ENCODE measurements at regions not wholly inside any gene's neighbourhood (a gene's known extent, or its start where the extent isn't known, plus 50 kb on each side); places are given as distances from the start of the nearest gene placed in this dataset.

DNA sequence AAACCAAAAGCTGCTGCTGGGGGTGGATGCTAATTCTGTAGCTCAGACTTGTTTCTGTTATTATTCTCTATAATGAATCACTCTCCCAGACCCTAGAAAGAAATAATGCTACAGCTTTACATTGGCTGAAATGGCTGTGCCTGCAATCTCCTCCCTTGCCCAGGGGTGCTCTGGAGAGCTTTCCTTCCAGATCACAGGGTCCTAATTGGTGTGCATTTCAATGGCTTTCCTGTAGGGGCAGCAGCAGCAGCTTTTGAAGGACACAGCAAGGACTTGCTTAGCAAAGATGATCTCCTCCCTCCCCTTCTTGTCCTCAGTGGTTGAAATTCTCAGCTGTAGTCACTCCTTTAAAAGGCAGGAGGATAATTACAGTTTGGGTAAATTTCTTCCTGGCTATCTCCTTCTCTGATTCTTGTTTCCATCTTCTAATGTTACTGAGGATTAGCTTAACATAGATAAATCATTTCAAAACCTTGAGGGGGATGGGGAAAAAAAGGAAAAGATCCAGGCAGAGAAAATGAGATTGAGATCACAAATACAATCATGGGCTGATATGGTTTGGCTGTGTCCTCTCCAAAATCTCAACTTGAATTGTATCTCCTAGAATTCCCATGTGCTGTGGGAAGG, 120.2 kb upstream of the CTTNBP2 start:
- Histone ChIP-seq H3K79me2 (ENCODE audit: low read length) (no peaks in the 10 kb centered on the region), H3K9me2 (replicated peaks; ENCODE audit: insufficient read depth, low read length) (no peaks in the 10 kb centered on the region), H3K4me3 (ENCODE audit: low read length) (no peak overlapping the region), H3K9ac (ENCODE audit: low read length) (no peak overlapping the region), H3K9me3 (replicated peaks; ENCODE audit: insufficient read depth, low read length) (no peaks in the 10 kb centered on the region), H3K36me3 (replicated peaks; ENCODE audit: insufficient read depth, low read length) (no peaks in the 10 kb centered on the region), H3F3A (ENCODE audit: insufficient read depth, low read length) (no peaks in the 10 kb centered on the region), H4K20me1 (ENCODE audit: insufficient read depth, low read length) (no peaks in the 10 kb centered on the region), H3K27ac (ENCODE audit: low read length) (no peak overlapping the region), H3K4me1 (ENCODE audit: low read length) (no peaks in the 10 kb centered on the region), H3K4me2 (ENCODE audit: low read depth, low read length) (no peak overlapping the region), H3K27me3 (replicated peaks; ENCODE audit: insufficient read depth, low read length) (no peaks in the 10 kb centered on the region), H2AFZ (ENCODE audit: low read length) (no peak overlapping the region)
- peak; percentile 65 for DNase-seq
- TF ChIP-seq EZH2phosphoT487 (IDR thresholded peaks at IDR 0.05; ENCODE audit: low read length): no peak
- TF ChIP-seq, protein P1, sequence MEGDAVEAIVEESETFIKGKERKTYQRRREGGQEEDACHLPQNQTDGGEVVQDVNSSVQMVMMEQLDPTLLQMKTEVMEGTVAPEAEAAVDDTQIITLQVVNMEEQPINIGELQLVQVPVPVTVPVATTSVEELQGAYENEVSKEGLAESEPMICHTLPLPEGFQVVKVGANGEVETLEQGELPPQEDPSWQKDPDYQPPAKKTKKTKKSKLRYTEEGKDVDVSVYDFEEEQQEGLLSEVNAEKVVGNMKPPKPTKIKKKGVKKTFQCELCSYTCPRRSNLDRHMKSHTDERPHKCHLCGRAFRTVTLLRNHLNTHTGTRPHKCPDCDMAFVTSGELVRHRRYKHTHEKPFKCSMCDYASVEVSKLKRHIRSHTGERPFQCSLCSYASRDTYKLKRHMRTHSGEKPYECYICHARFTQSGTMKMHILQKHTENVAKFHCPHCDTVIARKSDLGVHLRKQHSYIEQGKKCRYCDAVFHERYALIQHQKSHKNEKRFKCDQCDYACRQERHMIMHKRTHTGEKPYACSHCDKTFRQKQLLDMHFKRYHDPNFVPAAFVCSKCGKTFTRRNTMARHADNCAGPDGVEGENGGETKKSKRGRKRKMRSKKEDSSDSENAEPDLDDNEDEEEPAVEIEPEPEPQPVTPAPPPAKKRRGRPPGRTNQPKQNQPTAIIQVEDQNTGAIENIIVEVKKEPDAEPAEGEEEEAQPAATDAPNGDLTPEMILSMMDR (IDR thresholded peaks at IDR 0.05; ENCODE audit: low read length): peak; percentile 74

DNA sequence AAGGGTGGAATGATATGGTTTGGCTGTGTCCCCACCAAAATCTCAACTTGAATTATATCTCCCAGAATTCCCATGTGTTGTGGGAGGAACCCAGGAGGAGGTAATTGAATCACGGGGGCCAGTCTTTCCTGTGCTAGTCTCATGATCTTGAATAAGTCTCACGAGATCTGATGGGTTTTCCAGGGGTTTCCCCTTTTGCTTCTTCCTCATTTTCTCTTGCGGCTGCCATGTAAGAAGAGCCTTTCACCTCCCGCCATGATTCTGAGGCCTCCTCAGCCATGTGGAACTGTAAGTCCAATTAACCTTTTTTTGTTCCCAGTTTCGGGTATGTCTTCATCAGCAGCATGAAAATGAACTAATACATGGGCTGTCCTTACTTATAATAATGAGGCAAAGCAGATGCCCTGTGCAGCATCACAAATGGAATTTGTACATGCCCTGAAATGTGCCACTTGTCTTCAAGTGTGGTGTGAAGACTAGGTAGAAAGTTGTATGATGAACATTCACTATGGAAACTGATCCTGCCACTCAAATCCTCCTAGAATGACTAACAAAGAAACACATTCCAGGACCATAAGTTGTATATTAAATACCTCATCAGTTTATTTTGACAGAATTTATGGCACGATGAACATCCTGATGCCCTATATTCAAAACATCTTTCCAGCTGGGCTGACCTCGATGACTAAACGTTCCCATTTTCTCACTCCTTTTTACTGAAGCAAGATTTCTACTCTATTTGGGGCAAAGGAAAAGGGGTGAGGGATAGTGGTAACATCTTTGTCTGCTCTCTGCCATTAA, 122.8 kb upstream of the CTTNBP2 start:
- Histone ChIP-seq H3K9me3 (replicated peaks; ENCODE audit: insufficient read depth, low read length) (no peaks in the 10 kb centered on the region), H4K20me1 (ENCODE audit: insufficient read depth, low read length) (no peaks in the 10 kb centered on the region), H3F3A (ENCODE audit: insufficient read depth, low read length) (no peaks in the 10 kb centered on the region), H3K9me2 (replicated peaks; ENCODE audit: insufficient read depth, low read length) (no peaks in the 10 kb centered on the region), H3K79me2 (ENCODE audit: low read length) (no peaks in the 10 kb centered on the region), H3K4me1 (ENCODE audit: low read length) (no peaks in the 10 kb centered on the region), H3K4me3 (ENCODE audit: low read length) (no peak overlapping the region), H3K27ac (ENCODE audit: low read length) (no peak overlapping the region), H3K4me2 (ENCODE audit: low read depth, low read length) (no peak overlapping the region), H3K27me3 (replicated peaks; ENCODE audit: insufficient read depth, low read length) (no peaks in the 10 kb centered on the region), H2AFZ (ENCODE audit: low read length) (no peak overlapping the region), H3K9ac (ENCODE audit: low read length) (no peak overlapping the region), H3K36me3 (replicated peaks; ENCODE audit: insufficient read depth, low read length) (no peaks in the 10 kb centered on the region)
- no peak for DNase-seq
- TF ChIP-seq, protein P1 (IDR thresholded peaks at IDR 0.05; ENCODE audit: low read length): no peak
- no peak for TF ChIP-seq EZH2phosphoT487 (IDR thresholded peaks at IDR 0.05; ENCODE audit: low read length)
- TF ChIP-seq EZH2 (optimal IDR thresholded peaks at IDR 0.05; ENCODE audit: low read depth, low read length): no peak

DNA sequence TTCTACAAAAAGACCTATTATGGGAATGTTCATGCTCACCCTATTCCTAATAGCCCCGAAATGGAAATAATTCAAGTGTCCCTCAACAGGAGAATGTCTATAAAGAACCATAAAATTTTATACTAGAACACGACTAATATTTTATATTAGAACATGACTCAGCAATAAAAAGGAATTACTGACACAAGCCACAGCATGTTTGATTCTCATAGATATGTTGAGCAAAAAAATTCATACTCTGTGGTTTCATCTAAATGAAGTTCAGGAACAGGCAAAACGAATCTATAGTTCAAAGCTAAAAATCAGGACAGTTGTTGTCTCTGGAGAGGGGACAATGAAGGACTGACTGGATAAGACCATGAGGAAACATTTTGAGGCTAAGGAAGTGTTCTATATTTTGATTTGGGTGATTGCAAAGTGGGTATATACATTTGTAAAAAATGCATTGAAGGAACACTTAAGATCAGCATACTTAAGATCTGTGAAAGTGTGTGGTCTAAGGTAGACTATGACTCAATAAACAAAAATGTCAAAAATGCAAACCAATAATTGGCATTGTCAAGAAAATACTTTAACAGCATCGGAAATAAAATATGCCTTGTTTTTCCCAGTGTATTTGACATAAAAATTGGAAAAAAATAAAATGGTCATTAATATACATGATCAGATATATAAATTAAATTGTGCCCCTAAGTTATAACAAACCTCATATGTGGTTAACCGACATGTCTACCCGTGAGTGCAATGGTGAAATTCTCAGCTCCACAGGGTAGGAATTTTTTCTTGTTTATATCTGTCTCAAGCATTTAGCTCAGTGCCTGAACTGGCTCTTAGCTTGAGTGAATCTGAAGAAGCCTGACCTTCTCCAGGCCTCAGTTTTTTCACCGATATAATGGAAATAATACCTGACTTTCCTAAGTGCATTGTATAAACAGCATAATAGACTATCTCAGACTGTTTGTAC, 124.9 kb upstream of the CTTNBP2 start:
- Histone ChIP-seq H3K4me1 (ENCODE audit: low read length) (no peaks in the 10 kb centered on the region), H3K27ac (ENCODE audit: low read length) (no peak overlapping the region), H3K9me3 (replicated peaks; ENCODE audit: insufficient read depth, low read length) (no peaks in the 10 kb centered on the region), H2AFZ (ENCODE audit: low read length) (no peak overlapping the region), H3K4me2 (ENCODE audit: low read depth, low read length) (no peak overlapping the region), H3K9ac (ENCODE audit: low read length) (no peak overlapping the region), H3K27me3 (replicated peaks; ENCODE audit: insufficient read depth, low read length) (no peaks in the 10 kb centered on the region), H3K36me3 (replicated peaks; ENCODE audit: insufficient read depth, low read length) (no peaks in the 10 kb centered on the region), H4K20me1 (ENCODE audit: insufficient read depth, low read length) (no peaks in the 10 kb centered on the region), H3K9me2 (replicated peaks; ENCODE audit: insufficient read depth, low read length) (no peaks in the 10 kb centered on the region), H3K4me3 (ENCODE audit: low read length) (no peak overlapping the region), H3K79me2 (ENCODE audit: low read length) (no peaks in the 10 kb centered on the region), H3F3A (ENCODE audit: insufficient read depth, low read length) (no peaks in the 10 kb centered on the region)
- DNase-seq: no peak
- TF ChIP-seq, protein P1 (IDR thresholded peaks at IDR 0.05; ENCODE audit: low read length): no peak
- TF ChIP-seq EZH2 (optimal IDR thresholded peaks at IDR 0.05; ENCODE audit: low read depth, low read length) (no peak), EZH2phosphoT487 (IDR thresholded peaks at IDR 0.05; ENCODE audit: low read length) (no peak)

All from MM.1S (cell line).